ENCODE measurements at regions not wholly inside any gene's neighbourhood (a gene's known extent, or its start where the extent isn't known, plus 50 kb on each side); places are given as distances from the start of the nearest gene placed in this dataset.

GRCh38 chr1:68331117-68331865, 99.0 kb upstream of the WLS start:
- DNase-seq (ENCODE audit: low spot score): no peak

- DNase-seq (ENCODE audit: low spot score): no peak
These were observed 98.1 kb upstream of the WLS start for GRCh38 chr1:68330391-68330790.

- no peak for DNase-seq (ENCODE audit: low spot score)
These were observed 96.9 kb upstream of the WLS start for GRCh38 chr1:68329096-68329835.

- DNase-seq (ENCODE audit: low spot score): no peak
These were observed 96.2 kb upstream of the WLS start for GRCh38 chr1:68328490-68328889.

- DNase-seq (ENCODE audit: low spot score): no peak
These were observed 95.1 kb upstream of the WLS start for GRCh38 chr1:68327414-68327813.

- DNase-seq (ENCODE audit: low spot score): no peak
These were observed 94.2 kb upstream of the WLS start for GRCh38 chr1:68326481-68326880.

- DNase-seq (ENCODE audit: low spot score): no peak
These were observed 92.0 kb upstream of the WLS start for GRCh38 chr1:68324316-68324715.

GRCh38 chr1:68322837-68323687, 90.7 kb upstream of the WLS start:
- peak; percentile 22 for DNase-seq (ENCODE audit: low spot score)

- no peak for DNase-seq (ENCODE audit: low spot score)
These were observed 89.8 kb upstream of the WLS start for GRCh38 chr1:68322096-68322495.

GRCh38 chr1:68321084-68321685, 88.9 kb upstream of the WLS start:
- DNase-seq (ENCODE audit: low spot score): peak; percentile 49

- no peak for DNase-seq (ENCODE audit: low spot score)
These were observed 88.0 kb upstream of the WLS start for GRCh38 chr1:68320349-68320748.

GRCh38 chr1:68319907-68320306, 87.6 kb upstream of the WLS start:
- DNase-seq (ENCODE audit: low spot score): peak; percentile 49

GRCh38 chr1:68317543-68317942, 85.2 kb upstream of the WLS start:
- no peak for DNase-seq (ENCODE audit: low spot score)

- DNase-seq (ENCODE audit: low spot score): no peak
These were observed 81.9 kb upstream of the WLS start for GRCh38 chr1:68314151-68314780.

- DNase-seq (ENCODE audit: low spot score): no peak
These were observed 81.4 kb upstream of the WLS start for GRCh38 chr1:68313735-68314134.

GRCh38 chr1:68308034-68308433, 75.7 kb upstream of the WLS start:
- no peak for DNase-seq (ENCODE audit: low spot score)

GRCh38 chr1:68307378-68307787, 75.1 kb upstream of the WLS start:
- DNase-seq (ENCODE audit: low spot score): no peak

GRCh38 chr1:68301471-68302001, 69.2 kb upstream of the WLS start:
- no peak for DNase-seq (ENCODE audit: low spot score)

GRCh38 chr1:68294367-68295066, 62.2 kb upstream of the WLS start:
- peak; percentile 26 for DNase-seq (ENCODE audit: low spot score)

GRCh38 chr1:68293609-68294366, 61.5 kb upstream of the WLS start:
- DNase-seq (ENCODE audit: low spot score): peak; percentile 77

All from cerebellar cortex (tissue), 1 donor.